Endothelial cell of umbilical vein (primary cell): ENCODE measurements at regions not wholly inside any gene's neighbourhood (a gene's known extent, or its start where the extent isn't known, plus 50 kb on each side); places are given as distances from the start of the nearest gene placed in this dataset.

Experiments
- BruUV-seq: library from RNA; stranded (reverse); fragments of 400-500 nt; replicated peaks from 2 replicates; lab custom pipeline; 2021; lab: Mats Ljungman, UMichigan
- CTCF ChIA-PET: fragments of 300-600, 350-600 bp; sonication (Branson Sonifier 250); formaldehyde crosslinking; loops from one replicate; lab custom pipeline; 2021; ENCODE audit warnings: antibody characterized with exemption, inconsistent platforms; lab: Charles Lee
- POLR2A ChIA-PET: fragments of 300-600, 350-600 bp; sonication (Branson Sonifier 250); formaldehyde crosslinking; loops from one replicate; lab custom pipeline; 2021; ENCODE audit warnings: antibody characterized with exemption, inconsistent platforms; lab: Charles Lee
- DNase-seq: peaks from one replicate; pipeline ENCODE4 v3.0.0-alpha.2; 2011; ENCODE audit warnings: low read depth, low spot score
- FAIRE-seq: peaks from 2 replicates; lab custom pipeline; 2011; peaks lifted over from hg19 to GRCh38; lab: Jason Lieb, UNC
- H2AFZ ChIP-seq: 2 replicates; pipeline ENCODE4 v1.6.0; 2012; ENCODE audit warnings: low read depth, low read length, control low read depth, inconsistent platforms
- H3K27ac ChIP-seq: 2 replicates; pipeline ENCODE4 v1.5.1; 2011; ENCODE audit warnings: low read depth, mild to moderate bottlenecking, control low read depth, low read length, moderate library complexity; ENCODE audit not compliant: insufficient read depth
- H3K27me3 ChIP-seq, 2 experiments: 2 replicates each; pipeline versions ENCODE4 v1.6.0 to v1.6.1; 2011; ENCODE audit warnings: low read length in 2 of 2, mixed read lengths in 1 of 2; ENCODE audit not compliant: control insufficient read depth in 2 of 2, insufficient read depth in 2 of 2
- H3K36me3 ChIP-seq, 2 experiments: 2 replicates in 1 of 2; 3 replicates in 1 of 2; pipeline ENCODE4 v1.5.1; 2011; ENCODE audit warnings: low read length in 2 of 2, mild to moderate bottlenecking in 1 of 2, moderate library complexity in 1 of 2; ENCODE audit not compliant: control insufficient read depth in 2 of 2, insufficient read depth in 2 of 2; ENCODE audit errors: extremely low read depth in 1 of 2
- H3K4me1 ChIP-seq: 3 replicates; pipeline ENCODE4 v1.5.1; 2011; ENCODE audit warnings: mild to moderate bottlenecking, low read length; ENCODE audit not compliant: control insufficient read depth, insufficient read depth; ENCODE audit errors: extremely low read depth
- H3K4me2 ChIP-seq: 2 replicates; pipeline ENCODE4 v1.6.1; 2011; ENCODE audit warnings: low read length, control low read depth, mixed read lengths; ENCODE audit not compliant: insufficient read depth
- H3K4me3 ChIP-seq, 3 experiments: fragments of 200-600 bp in 1 of 3; sonication (generic), shearing (Covaris generic) in 1 of 3; replicated peaks in 1 of 3; 2 replicates each; pipeline ENCODE4 v1.5.1; 2011 to 2016; ENCODE audit warnings: control low read depth in 3 of 3, low read length in 3 of 3, mild to moderate bottlenecking in 2 of 3, inconsistent platforms in 1 of 3, low read depth in 1 of 3, moderate library complexity in 1 of 3; ENCODE audit not compliant: insufficient read depth in 1 of 3
- H3K79me2 ChIP-seq: 2 replicates; pipeline ENCODE4 v1.6.0; 2012; ENCODE audit warnings: low read length, inconsistent platforms; ENCODE audit not compliant: control insufficient read depth, insufficient read depth
- H3K9ac ChIP-seq: replicated peaks from 2 replicates; pipeline ENCODE3; 2011; ENCODE audit warnings: low read length, control low read depth; ENCODE audit not compliant: insufficient read depth; ENCODE audit errors: extremely low read depth
- H3K9me1 ChIP-seq: replicated peaks from 3 replicates; pipeline ENCODE4 v1.6.0; 2011; ENCODE audit warnings: mild to moderate bottlenecking, low read length; ENCODE audit not compliant: control insufficient read depth, insufficient read depth; ENCODE audit errors: extremely low read depth
- H3K9me3 ChIP-seq: replicated peaks from 2 replicates; pipeline ENCODE4 v1.5.1; 2012; ENCODE audit warnings: low read length, inconsistent platforms; ENCODE audit not compliant: control insufficient read depth, insufficient read depth
- H4K20me1 ChIP-seq: replicated peaks from 2 replicates; pipeline ENCODE3; 2011; ENCODE audit warnings: mild to moderate bottlenecking, low read length; ENCODE audit not compliant: control insufficient read depth, insufficient read depth; ENCODE audit errors: extremely low read depth
- CTCF ChIP-seq, 2 donors: IDR thresholded peaks; 1 replicate in 1 of 2; 2 replicates in 1 of 2; pipeline ENCODE4 v1.5.1; 2011; ENCODE audit warnings: low read length in 2 of 2, mild to moderate bottlenecking in 2 of 2, moderate library complexity in 2 of 2, control low read depth in 1 of 2, inconsistent platforms in 1 of 2, low read depth in 1 of 2; ENCODE audit not compliant: insufficient read depth in 1 of 2; ENCODE audit errors: extremely low read depth in 1 of 2
- EZH2 ChIP-seq: IDR thresholded peaks from 2 replicates; pipeline ENCODE4 v1.6.1; 2012; ENCODE audit warnings: borderline replicate concordance, low read depth, mild to moderate bottlenecking, moderate library complexity, low read length, inconsistent platforms; ENCODE audit not compliant: severe bottlenecking
- FOS ChIP-seq: IDR thresholded peaks from 2 replicates; pipeline ENCODE4 v1.6.1; 2011; ENCODE audit warnings: mild to moderate bottlenecking, low read length, moderate library complexity, borderline replicate concordance; ENCODE audit not compliant: insufficient read depth
- GATA2 ChIP-seq: IDR thresholded peaks from 2 replicates; pipeline ENCODE4 v1.7.0; 2011; ENCODE audit warnings: low read depth, mild to moderate bottlenecking, moderate library complexity, mixed read lengths, low read length; ENCODE audit not compliant: insufficient read length, insufficient read depth
- JUN ChIP-seq: IDR thresholded peaks from 2 replicates; pipeline ENCODE4 v1.6.1; 2011; ENCODE audit warnings: borderline replicate concordance, low read depth; ENCODE audit not compliant: insufficient read length, insufficient read depth
- MAX ChIP-seq: IDR thresholded peaks from 2 replicates; pipeline ENCODE4 v1.6.1; 2011; ENCODE audit not compliant: insufficient read depth, insufficient read length
- MYC ChIP-seq: IDR thresholded peaks from one replicate; pipeline ENCODE4 v1.6.1; 2011; ENCODE audit warnings: mild to moderate bottlenecking, low read depth, low read length
- POLR2A ChIP-seq: IDR thresholded peaks from 2 replicates; pipeline ENCODE4 v1.6.1; 2012; ENCODE audit warnings: low read depth, mild to moderate bottlenecking, control low read depth, low read length
- POLR2AphosphoS5 ChIP-seq: IDR thresholded peaks from 2 replicates; pipeline ENCODE4 v1.6.1; 2012; ENCODE audit warnings: low read depth, mild to moderate bottlenecking, control low read depth, low read length, moderate library complexity; ENCODE audit not compliant: insufficient read depth
- dilution Hi-C: fragments of 300-500 bp; cut with MboI; formaldehyde crosslinking; loops from one replicate; pipeline ENCODE4 v1.15.0; 2019; ENCODE audit warnings: low sequenced_read_pairs; ENCODE audit not compliant: extremely low pct_ligation_motif_present
- intact Hi-C: fragments of 100-400 bp; cut with micrococcal nuclease; formaldehyde crosslinking; loops from one replicate; pipeline ENCODE4 v1.10.0; 2022

- POLR2A ChIA-PET = no interaction called here
- FAIRE-seq = no peak
- Histone ChIP-seq H3K4me1 (peaks cover 3% of the 10 kb centered on the region), H3K9me1 (no peaks in the 10 kb centered on the region), H3K27me3 (no peaks in the 10 kb centered on the region), H4K20me1 (no peaks in the 10 kb centered on the region), H3K27ac (no peak overlapping the region), H3K4me3 (no peak overlapping the region), H3K9ac (no peak overlapping the region), H3K9me3 (no peaks in the 10 kb centered on the region), H3K36me3 (no peaks in the 10 kb centered on the region), H3K4me2 (no peak overlapping the region), H3K79me2 (no peaks in the 10 kb centered on the region), H2AFZ (no peak overlapping the region)
- no TSS peak for BruUV-seq
- dilution Hi-C loops = no loop called here
- TF ChIP-seq FOS = no peak
- TF ChIP-seq GATA2 = no peak
- TF ChIP-seq POLR2A = no peak
- no peak for TF ChIP-seq MAX
- no peak for TF ChIP-seq EZH2
- no peak for TF ChIP-seq MYC
- TF ChIP-seq POLR2AphosphoS5 = no peak
- no peak for TF ChIP-seq CTCF (IDR thresholded peaks at IDR 0.05; ENCODE audit: extremely low read depth in 1 of 2, insufficient read depth in 1 of 2, low read depth in 1 of 2, low read length in 2 of 2)
- TF ChIP-seq JUN = no peak
- no peak for DNase-seq
- CTCF ChIA-PET = no interaction called here
- intact Hi-C loops = no loop called here
Observed at GRCh38 chr2:53513167-53513666, 254.4 kb upstream of the CHAC2 start.
